ENCODE measurements at regions not wholly inside any gene's neighbourhood (a gene's known extent, or its start where the extent isn't known, plus 50 kb on each side); places are given as distances from the start of the nearest gene placed in this dataset.

DNA sequence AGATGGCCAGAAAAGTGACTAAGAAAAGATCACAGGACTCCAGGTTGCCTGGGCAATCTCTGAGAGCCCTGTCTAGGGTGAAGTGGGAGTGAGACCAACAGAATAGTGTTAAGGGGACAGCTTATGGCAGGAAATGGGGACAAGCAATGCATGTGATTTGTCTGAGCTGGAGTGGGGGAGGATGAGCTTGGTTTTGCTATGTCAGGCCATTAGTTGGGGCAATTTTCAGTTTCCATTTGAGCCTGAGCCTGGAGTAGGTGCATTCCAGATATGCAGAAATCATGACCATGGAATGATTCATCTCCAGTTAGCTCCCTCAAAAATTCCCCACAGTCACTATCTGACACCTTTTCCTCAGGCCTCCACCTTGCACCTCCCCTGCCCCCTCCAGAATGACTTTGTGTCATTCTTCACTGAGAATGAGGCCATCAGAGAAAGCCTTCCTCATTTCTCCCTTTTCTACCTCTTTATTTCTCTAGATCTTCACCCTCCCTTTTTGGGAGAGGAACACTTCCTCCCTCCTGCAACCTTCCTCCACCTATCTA, 150.9 kb upstream of the PLEKHG7 start:
- peak; percentile 80 to 81 for ATAC-seq
- FAIRE-seq: no peak
- peak; percentile 26 to 55 for DNase-seq (ENCODE audit: low read depth in 1 of 2, low spot score in 1 of 2)
- ChIA-PET CTCF (interaction anchor here (1.0 to 1.3 kb wide), 3 partner anchors 14 to 49 kb away, joined by 3 to 4 read pairs (median 4); no protein-coding TSS in a partner anchor), POLR2A (interaction anchor here (1.2 kb wide), 1 partner anchor 406 kb away, joined by 14 read pairs; the partner anchor contains the start of gene BTG1)
- no peaks in the 10 kb centered on the region for H3K9me3 ChIP-seq
- H3K4me1 ChIP-seq: peaks cover 24% of the 10 kb centered on the region
- no peak overlapping the region for H3K4me3 ChIP-seq
- TF ChIP-seq JUNB (IDR thresholded peaks at IDR 0.05) (peak; percentile 57), RNF2 (IDR thresholded peaks at IDR 0.05; ENCODE audit: borderline replicate concordance, low read depth) (no peak), FOSL2 (IDR thresholded peaks at IDR 0.05) (no peak), FOSL2 (CRISPR knock-in tag; IDR thresholded peaks at IDR 0.05) (0 out of 2 replicates have a peak, but pooled peaks have one; percentile 35), BCL3 (IDR thresholded peaks at IDR 0.05) (no peak), MAX (IDR thresholded peaks at IDR 0.05) (no peak), HOXB13 (CRISPR knock-in tag; IDR thresholded peaks at IDR 0.05; ENCODE audit: low read depth) (no peak), EHF (CRISPR knock-in tag; IDR thresholded peaks at IDR 0.05) (no peak), CBX2 (IDR thresholded peaks at IDR 0.05; ENCODE audit: borderline replicate concordance, low read depth) (no peak), ESRRA (IDR thresholded peaks at IDR 0.05; ENCODE audit: borderline replicate concordance, low read length) (no peak), SMC3 (IDR thresholded peaks at IDR 0.05) (no peak), PHF8 (IDR thresholded peaks at IDR 0.05; ENCODE audit: borderline replicate concordance, low read depth) (no peak), MAFK (IDR thresholded peaks at IDR 0.05; ENCODE audit: partially characterized antibody) (peak; percentile 37), RAD21 (conservative IDR thresholded peaks at IDR 0.05 in 1 of 2, IDR thresholded peaks at IDR 0.05 in 1 of 2) (no peak), JUN (IDR thresholded peaks at IDR 0.05) (peak in 1 of 2 experiments; percentile 19; a peak in 1 of 5 replicates), EP300 (IDR thresholded peaks at IDR 0.05) (peak in 1 of 2 experiments; percentile 29; a peak in 1 of 5 replicates), ZSCAN20 (CRISPR knock-in tag; IDR thresholded peaks at IDR 0.05) (no peak)
- TF ChIP-seq, protein P1, sequence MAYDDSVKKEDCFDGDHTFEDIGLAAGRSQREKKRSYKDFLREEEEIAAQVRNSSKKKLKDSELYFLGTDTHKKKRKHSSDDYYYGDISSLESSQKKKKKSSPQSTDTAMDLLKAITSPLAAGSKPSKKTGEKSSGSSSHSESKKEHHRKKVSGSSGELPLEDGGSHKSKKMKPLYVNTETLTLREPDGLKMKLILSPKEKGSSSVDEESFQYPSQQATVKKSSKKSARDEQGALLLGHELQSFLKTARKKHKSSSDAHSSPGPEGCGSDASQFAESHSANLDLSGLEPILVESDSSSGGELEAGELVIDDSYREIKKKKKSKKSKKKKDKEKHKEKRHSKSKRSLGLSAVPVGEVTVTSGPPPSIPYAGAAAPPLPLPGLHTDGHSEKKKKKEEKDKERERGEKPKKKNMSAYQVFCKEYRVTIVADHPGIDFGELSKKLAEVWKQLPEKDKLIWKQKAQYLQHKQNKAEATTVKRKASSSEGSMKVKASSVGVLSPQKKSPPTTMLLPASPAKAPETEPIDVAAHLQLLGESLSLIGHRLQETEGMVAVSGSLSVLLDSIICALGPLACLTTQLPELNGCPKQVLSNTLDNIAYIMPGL (CRISPR knock-in tag; IDR thresholded peaks at IDR 0.05; ENCODE audit: borderline replicate concordance): no peak
- peak overlapping the region; percentile 54 for H3K4me2 ChIP-seq
- peak overlapping the region; percentile 59 to 83; a peak in 5 of 6 replicates for H3K27ac ChIP-seq

DNA sequence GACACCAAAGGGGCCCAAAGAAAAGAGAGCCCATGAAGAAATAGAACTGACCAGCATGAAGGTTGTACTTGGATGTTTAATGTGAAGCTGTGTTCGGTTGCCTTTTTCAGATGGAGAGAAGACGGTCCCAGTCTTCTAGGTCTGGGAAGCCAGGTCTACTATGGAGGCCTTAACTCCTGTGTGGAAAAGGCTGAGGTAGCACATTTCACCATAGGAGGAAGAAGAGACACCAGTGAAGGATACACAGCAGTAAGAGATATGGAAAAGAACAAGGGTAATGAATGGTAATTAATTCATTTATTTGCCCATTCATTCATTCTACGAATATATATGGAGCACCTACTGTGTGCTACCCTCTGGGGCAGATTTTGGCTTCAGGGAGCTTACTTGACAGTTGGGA, 151.6 kb upstream of the PLEKHG7 start:
- ChIA-PET POLR2A (interaction anchor here (1.2 kb wide), 1 partner anchor 405 kb away, joined by 14 read pairs; the partner anchor contains the start of gene BTG1), CTCF (interaction anchor here (1.0 to 1.3 kb wide), 3 partner anchors 15 to 48 kb away, joined by 3 to 4 read pairs (median 4); no protein-coding TSS in a partner anchor)
- ATAC-seq (no peak), DNase-seq (ENCODE audit: low read depth in 1 of 2, low spot score in 1 of 2) (no peak), FAIRE-seq (no peak)
- Histone ChIP-seq H3K4me3 (no peak overlapping the region), H3K4me1 (peaks cover 28% of the 10 kb centered on the region), H3K9me3 (no peaks in the 10 kb centered on the region), H3K4me2 (peak overlapping the region; percentile 54), H3K27ac (peak overlapping the region; percentile 59 to 83; a peak in 5 of 6 replicates)
- 76% methylated on average over 3 of the region's 3 CpGs for WGBS (ENCODE audit: missing lambda C conversion rate)
- TF ChIP-seq MAFK (IDR thresholded peaks at IDR 0.05; ENCODE audit: partially characterized antibody) (peak; percentile 74), HOXB5 (CRISPR knock-in tag; IDR thresholded peaks at IDR 0.05) (no peak), ZNF302 (CRISPR knock-in tag; IDR thresholded peaks at IDR 0.05) (no peak), RARB (CRISPR knock-in tag; IDR thresholded peaks at IDR 0.05) (no peak), MYC (IDR thresholded peaks at IDR 0.05; ENCODE audit: borderline replicate concordance, low read length) (no peak)

All from A549 (cell line).